Liver (tissue), 8 donors: ENCODE measurements at regions not wholly inside any gene's neighbourhood (a gene's known extent, or its start where the extent isn't known, plus 50 kb on each side); places are given as distances from the start of the nearest gene placed in this dataset.

Experiments used
- DNase-seq: peaks from one replicate; pipeline ENCODE4 v3.0.0-alpha.2; 2017; ENCODE audit warnings: low spot score
- H3K27ac ChIP-seq, 2 donors: one replicate each; pipeline ENCODE4 v1.7.0; 2013; ENCODE audit warnings: inconsistent platforms in 2 of 2, low read length in 2 of 2, control low read depth in 1 of 2, low read depth in 1 of 2, mild to moderate bottlenecking in 1 of 2
- H3K27me3 ChIP-seq, 4 donors: one replicate each; pipeline versions ENCODE4 v1.6.1 to v1.7.0; 2013; ENCODE audit warnings: low read length in 3 of 4, inconsistent platforms in 1 of 4, mild to moderate bottlenecking in 1 of 4, moderate library complexity in 1 of 4; ENCODE audit not compliant: control insufficient read depth in 4 of 4, insufficient read depth in 4 of 4
- H3K36me3 ChIP-seq, 4 donors: one replicate each; pipeline versions ENCODE4 v1.6.1 to v1.7.0; 2013; ENCODE audit warnings: low read length in 3 of 4, mild to moderate bottlenecking in 3 of 4, low read depth in 1 of 4, moderate library complexity in 1 of 4; ENCODE audit not compliant: control insufficient read depth in 4 of 4, insufficient read depth in 3 of 4
- H3K4me1 ChIP-seq, 4 donors: one replicate each; pipeline versions ENCODE4 v1.6.1 to v1.7.0; 2013; ENCODE audit warnings: low read length in 3 of 4, mild to moderate bottlenecking in 3 of 4, moderate library complexity in 1 of 4; ENCODE audit not compliant: control insufficient read depth in 4 of 4, insufficient read depth in 4 of 4
- H3K4me3 ChIP-seq, 3 donors: one replicate each; pipeline versions ENCODE4 v1.6.1 to v1.7.0; 2013; ENCODE audit warnings: low read length in 3 of 3, control low read depth in 1 of 3, low read depth in 1 of 3, mild to moderate bottlenecking in 1 of 3
- H3K9ac ChIP-seq, 2 donors: one replicate each; pipeline ENCODE4 v1.7.0; 2013; ENCODE audit warnings: low read length in 2 of 2, mild to moderate bottlenecking in 2 of 2, moderate library complexity in 2 of 2, control low read depth in 1 of 2, low read depth in 1 of 2
- H3K9me3 ChIP-seq, 4 donors: one replicate each; pipeline versions ENCODE4 v1.6.1 to v1.7.0; 2013; ENCODE audit warnings: low read length in 3 of 4; ENCODE audit not compliant: control insufficient read depth in 4 of 4
- ATF3 ChIP-seq: IDR thresholded peaks from 2 replicates; pipeline ENCODE4 v1.6.1; 2016; ENCODE audit warnings: antibody characterized with exemption
- CTCF ChIP-seq: fragments of 150-350 bp; IDR thresholded peaks from 2 replicates; pipeline ENCODE4 v1.5.1; 2017; ENCODE audit warnings: improper control_type of control experiment, low read depth, low read length; ENCODE audit not compliant: missing input control
- FOXA1 ChIP-seq: IDR thresholded peaks from 2 replicates; pipeline ENCODE4 v1.6.1; 2016; ENCODE audit warnings: antibody characterized with exemption
- FOXA2 ChIP-seq: IDR thresholded peaks from 2 replicates; pipeline ENCODE4 v1.6.1; 2016; ENCODE audit warnings: antibody characterized with exemption
- GABPA ChIP-seq, 2 donors: IDR thresholded peaks in 1 of 2; conservative IDR thresholded peaks in 1 of 2; 2 replicates each; pipeline ENCODE4 v1.6.1; 2016; ENCODE audit warnings: antibody characterized with exemption in 2 of 2, mild to moderate bottlenecking in 1 of 2, moderate library complexity in 1 of 2
- MAX ChIP-seq: IDR thresholded peaks from 2 replicates; pipeline ENCODE4 v1.6.1; 2016; ENCODE audit warnings: antibody characterized with exemption
- NR2F2 ChIP-seq: IDR thresholded peaks from 2 replicates; pipeline ENCODE4 v1.6.1; 2016; ENCODE audit warnings: antibody characterized with exemption
- RAD21 ChIP-seq, 2 donors: IDR thresholded peaks; 2 replicates each; pipeline ENCODE4 v1.6.1; 2016; ENCODE audit warnings: antibody characterized with exemption in 2 of 2, mild to moderate bottlenecking in 2 of 2
- REST ChIP-seq: IDR thresholded peaks from 2 replicates; pipeline ENCODE4 v1.6.1; 2016; ENCODE audit warnings: antibody characterized with exemption, mild to moderate bottlenecking
- SP1 ChIP-seq: IDR thresholded peaks from 2 replicates; pipeline ENCODE4 v1.6.1; 2018; ENCODE audit warnings: antibody characterized with exemption, mild to moderate bottlenecking
- TAF1 ChIP-seq: conservative IDR thresholded peaks from 2 replicates; pipeline ENCODE4 v1.6.1; 2016; ENCODE audit warnings: antibody characterized with exemption, mild to moderate bottlenecking
- YY1 ChIP-seq: IDR thresholded peaks from 2 replicates; pipeline ENCODE4 v1.6.1; 2016; ENCODE audit warnings: antibody characterized with exemption, mild to moderate bottlenecking
- WGBS: extraction: QIAGEN DNeasy Blood & Tissue Kit; methylation state at CpG from one replicate; pipeline ENCODE4 v1.1.7; 2013; 5-methylcytosine and 5-hydroxymethylcytosine counted together
- donor health status: healthy.
- donor health status: healthy.
- donor health status: healthy.
- donor health status: healthy.
- donor health status: healthy.

- no peaks in the 10 kb centered on the region for H3K27me3 ChIP-seq
- H3K36me3 ChIP-seq = no peaks in the 10 kb centered on the region
- no peaks in the 10 kb centered on the region for H3K9me3 ChIP-seq
- H3K9ac ChIP-seq = no peak overlapping the region
- H3K4me1 ChIP-seq = no peaks in the 10 kb centered on the region
- H3K27ac ChIP-seq = no peak overlapping the region
- DNase-seq = no peak
- WGBS = 79% methylated on average over 4 of the region's 4 CpGs
- H3K4me3 ChIP-seq = no peak overlapping the region
- TF ChIP-seq FOXA2 = no peak
- TF ChIP-seq YY1 = no peak
- no peak for TF ChIP-seq MAX
- no peak for TF ChIP-seq REST
- no peak for TF ChIP-seq FOXA1
- no peak for TF ChIP-seq GABPA (IDR thresholded peaks at IDR 0.05 in 1 of 2, conservative IDR thresholded peaks at IDR 0.05 in 1 of 2)
- TF ChIP-seq RAD21 (IDR thresholded peaks at IDR 0.05) = no peak
- no peak for TF ChIP-seq SP1
- TF ChIP-seq NR2F2 = no peak
These were observed 316.8 kb downstream of the PAX3 start for GRCh38 chr2:221981912-221982470.

GRCh38 chr2:221975151-221975550, 323.6 kb downstream of the PAX3 start:
- H3K4me1 ChIP-seq = no peaks in the 10 kb centered on the region
- TF ChIP-seq TAF1 (no peak), SP1 (no peak), MAX (no peak), ATF3 (no peak)
- H3K27me3 ChIP-seq = no peaks in the 10 kb centered on the region
- no peak overlapping the region for H3K27ac ChIP-seq
- 72% methylated on average over 2 of the region's 2 CpGs for WGBS
- no peak for DNase-seq
- no peaks in the 10 kb centered on the region for H3K36me3 ChIP-seq
- H3K4me3 ChIP-seq = no peak overlapping the region
- no peaks in the 10 kb centered on the region for H3K9me3 ChIP-seq
- H3K9ac ChIP-seq = no peak overlapping the region

GRCh38 chr2:221973902-221974301, 324.9 kb downstream of the PAX3 start:
- H3K27ac ChIP-seq = no peak overlapping the region
- 86% methylated on average over 2 of the region's 2 CpGs for WGBS
- no peak for TF ChIP-seq CTCF
- H3K27me3 ChIP-seq = no peaks in the 10 kb centered on the region
- no peaks in the 10 kb centered on the region for H3K36me3 ChIP-seq
- H3K9me3 ChIP-seq = no peaks in the 10 kb centered on the region
- H3K4me1 ChIP-seq = no peaks in the 10 kb centered on the region
- H3K9ac ChIP-seq = no peak overlapping the region
- no peak for DNase-seq
- no peak overlapping the region for H3K4me3 ChIP-seq
